GM21360 (cell line): ENCODE measurements at regions not wholly inside any gene's neighbourhood (a gene's known extent, or its start where the extent isn't known, plus 50 kb on each side); places are given as distances from the start of the nearest gene placed in this dataset.
"Not testable (repeated sequence)": the region's sequence is repeated elsewhere in the genome, so short reads cannot be mapped to it uniquely, and the experiment has no call there.

Experiments
- ATAC-seq: cut with Tn5 transposase; IDR thresholded peaks from one replicate; pipeline ENCODE4 v1.9.1; 2021; ENCODE audit warnings: mild to moderate bottlenecking, moderate library complexity; ENCODE audit not compliant: unreplicated experiment

- no peak for ATAC-seq
Observed at GRCh38 chr4:23038626-23039491, 346.1 kb downstream of the GBA3 start.

DNA sequence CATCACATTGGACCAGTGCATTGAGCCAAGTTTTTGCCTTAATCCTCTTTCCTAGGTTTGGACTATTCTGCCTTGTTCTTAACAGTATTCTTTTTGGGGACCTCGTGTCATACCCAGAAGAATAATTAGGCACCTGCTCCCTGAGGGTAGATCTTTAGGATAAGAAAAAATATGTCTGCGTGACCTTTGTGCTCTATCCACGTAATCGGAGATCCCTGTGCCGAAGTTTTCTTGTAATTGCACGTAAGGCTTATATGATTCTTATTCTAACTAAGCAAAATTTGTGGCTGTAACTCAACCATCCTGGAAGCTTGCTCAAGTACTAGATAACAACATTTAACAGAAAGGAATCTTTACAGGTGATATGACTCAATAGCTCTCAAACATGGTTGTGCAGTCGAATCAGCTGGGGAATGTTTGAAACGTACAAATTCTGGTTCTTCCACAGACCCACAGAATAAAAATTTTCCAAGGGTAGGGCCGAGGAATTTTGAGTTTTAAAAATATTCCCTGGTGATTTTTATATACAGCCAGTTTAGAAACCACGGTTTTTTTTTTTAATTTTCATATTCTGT lies 344.3 kb downstream of the GBA3 start:
- no peak for ATAC-seq

DNA sequence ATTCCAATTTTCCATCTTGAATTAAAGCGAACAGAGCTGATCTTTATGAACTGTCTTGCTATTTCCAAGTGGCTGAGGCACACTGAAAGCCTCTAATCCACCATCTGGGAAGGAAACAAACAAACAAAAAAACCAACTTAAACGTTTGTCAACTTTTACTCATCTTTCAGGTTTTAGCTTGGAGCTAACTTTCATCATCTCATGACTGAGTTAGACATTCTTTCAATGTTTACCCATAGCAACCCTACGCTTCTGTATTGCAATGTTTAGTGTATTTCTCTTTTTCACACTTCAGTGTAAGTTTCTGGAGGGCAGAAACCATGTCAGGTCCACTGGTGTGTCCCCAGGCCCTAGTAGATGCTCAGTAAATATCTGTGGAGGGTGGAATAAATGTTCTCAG lies 343.8 kb downstream of the GBA3 start:
- no peak for ATAC-seq

DNA sequence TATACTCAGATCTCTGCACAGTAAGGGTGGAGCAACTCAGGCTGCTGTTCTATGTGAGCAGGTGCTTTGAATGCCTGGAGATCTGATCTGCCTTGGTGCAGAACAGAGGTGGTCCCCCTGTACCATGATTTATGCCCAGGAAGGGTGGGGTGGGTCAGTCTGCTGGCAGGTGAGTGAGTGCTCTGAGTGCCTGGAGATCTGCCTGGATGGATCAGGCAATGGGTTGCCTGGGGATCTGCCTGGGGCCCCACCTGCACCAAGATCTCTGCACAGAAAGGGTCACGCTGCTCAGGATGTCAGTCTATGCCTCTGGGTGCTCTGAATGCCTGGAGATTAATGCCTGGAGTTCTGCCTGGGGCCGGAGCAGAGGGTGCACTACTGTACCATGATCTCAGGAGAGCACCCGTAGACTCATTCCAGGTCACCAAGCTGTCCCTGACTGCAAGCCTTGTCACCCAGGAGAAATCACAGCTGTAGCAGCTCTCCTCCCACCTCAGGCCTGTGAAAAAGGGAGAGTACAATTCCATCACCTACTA lies 342.9 kb downstream of the GBA3 start:
- ATAC-seq, result no peak

- ATAC-seq, result no peak
Observed at GRCh38 chr4:23034731-23035130, 342.0 kb downstream of the GBA3 start.

DNA sequence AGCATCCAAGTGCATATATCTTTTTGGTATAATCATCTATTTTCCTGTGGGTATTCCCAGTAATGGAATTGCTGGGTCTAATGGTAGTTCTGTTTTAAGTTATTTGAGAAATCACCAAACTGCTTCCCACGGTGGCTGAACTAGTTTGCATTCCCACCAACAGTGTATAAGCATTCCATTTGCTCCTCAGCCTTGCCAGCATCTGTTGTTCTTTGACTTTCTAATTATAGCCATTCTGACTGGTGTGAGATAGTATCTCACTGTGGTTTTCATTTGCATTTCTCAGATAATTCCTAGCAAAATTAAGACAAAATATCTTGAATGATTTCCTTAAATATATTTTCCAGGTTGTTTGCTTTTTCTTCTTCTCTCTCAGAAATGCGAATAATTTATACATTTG lies 341.1 kb downstream of the GBA3 start:
- no peak for ATAC-seq

DNA sequence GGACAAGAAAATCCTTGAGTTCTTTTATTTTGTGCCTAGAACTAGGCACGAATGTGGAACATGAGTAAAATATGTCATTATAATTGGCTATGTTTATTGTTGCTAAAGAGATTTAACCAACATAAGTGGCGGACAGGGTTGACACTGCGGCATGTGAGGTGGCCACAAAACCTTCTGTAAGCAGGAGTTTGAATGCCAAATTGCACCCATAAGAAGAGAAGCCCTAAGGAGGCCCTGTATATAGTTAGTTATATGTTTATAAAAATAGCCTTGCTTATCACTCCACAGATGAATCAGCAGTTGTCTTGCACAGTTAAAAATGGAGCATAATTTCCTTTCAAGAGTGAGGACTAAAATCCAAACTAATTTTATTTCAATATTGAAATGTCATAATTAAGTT lies 336.1 kb downstream of the GBA3 start:
- ATAC-seq, result no peak

- no peak for ATAC-seq
Observed at GRCh38 chr4:23023666-23024065, 330.9 kb downstream of the GBA3 start.

DNA sequence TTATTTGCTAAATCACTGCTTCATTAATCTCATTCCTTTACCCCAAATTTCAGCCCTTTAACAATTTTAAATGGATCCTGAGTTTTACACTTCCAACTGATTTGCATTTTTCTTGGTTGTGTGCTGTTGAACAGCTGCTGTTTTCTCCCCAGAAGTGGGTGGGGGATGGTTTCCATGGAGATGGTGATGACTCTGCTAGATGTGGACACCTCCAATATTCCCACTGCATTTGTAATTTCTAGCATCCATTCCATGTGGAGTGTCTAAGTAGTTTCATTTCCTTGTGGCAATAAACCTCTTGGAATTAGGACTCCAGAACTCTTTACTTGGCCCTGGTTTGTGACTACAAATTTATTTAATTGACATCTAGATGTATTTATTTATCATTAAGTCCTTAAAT lies 330.4 kb downstream of the GBA3 start:
- no peak for ATAC-seq

GRCh38 chr4:23022032-23022431 lies 329.3 kb downstream of the GBA3 start:
- no peak for ATAC-seq

DNA sequence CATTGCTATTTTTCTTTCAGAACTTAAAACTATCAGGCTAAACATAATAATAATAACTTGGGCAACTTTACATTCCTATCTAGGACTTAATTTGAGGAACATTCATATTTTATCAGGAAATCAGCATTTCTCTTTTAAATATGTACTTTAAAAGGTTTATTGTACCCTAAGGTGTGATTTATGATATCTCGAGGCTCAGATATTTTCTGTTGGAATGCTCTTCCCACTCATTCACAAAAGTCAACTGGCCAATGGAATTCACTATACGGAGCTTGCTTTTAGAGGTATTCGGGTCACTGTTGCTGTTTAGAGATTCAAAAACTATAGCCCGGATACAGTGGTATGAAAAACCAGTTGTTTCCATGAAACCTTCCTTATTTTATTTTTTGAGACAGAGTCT lies 328.3 kb downstream of the GBA3 start:
- no peak for ATAC-seq

DNA sequence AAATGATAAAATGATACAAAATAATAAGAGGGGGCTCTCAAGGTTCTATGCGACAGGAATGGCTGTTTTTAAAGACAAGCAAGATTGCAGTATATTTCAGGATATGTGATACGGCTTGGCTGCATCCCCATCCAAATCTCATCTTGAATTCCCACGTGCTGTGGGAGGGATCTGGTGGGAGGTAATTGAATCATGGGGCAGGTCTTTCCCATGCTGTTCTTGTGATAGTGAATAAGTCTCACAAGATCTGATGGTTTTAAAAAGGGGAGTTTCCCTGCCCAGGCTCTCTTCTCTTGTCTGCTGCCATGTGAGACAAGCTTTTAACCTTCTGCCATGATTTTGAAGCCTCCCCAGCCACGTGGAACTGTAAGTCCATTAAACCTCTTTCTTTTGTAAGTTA lies 327.7 kb downstream of the GBA3 start:
- ATAC-seq, result not testable (repeated sequence)

DNA sequence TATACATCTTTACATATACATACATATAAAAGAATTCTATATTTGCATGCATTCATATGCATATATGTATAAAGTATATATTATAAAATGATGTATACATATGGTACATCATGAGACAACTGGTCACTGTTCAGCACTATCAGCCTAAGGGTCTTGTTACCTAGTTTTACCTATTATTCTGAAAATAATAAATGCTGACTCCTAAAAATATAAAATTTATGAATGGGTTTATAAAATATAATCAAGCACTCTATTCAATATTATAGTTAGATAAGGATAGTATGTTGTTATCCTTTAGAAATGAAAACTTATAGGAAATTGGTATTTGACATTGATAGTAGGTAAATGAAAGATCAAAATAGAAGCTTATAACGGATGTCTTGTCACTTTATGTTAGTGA lies 324.2 kb downstream of the GBA3 start:
- no peak for ATAC-seq

GRCh38 chr4:23015821-23016220 lies 323.1 kb downstream of the GBA3 start:
- ATAC-seq, result no peak

DNA sequence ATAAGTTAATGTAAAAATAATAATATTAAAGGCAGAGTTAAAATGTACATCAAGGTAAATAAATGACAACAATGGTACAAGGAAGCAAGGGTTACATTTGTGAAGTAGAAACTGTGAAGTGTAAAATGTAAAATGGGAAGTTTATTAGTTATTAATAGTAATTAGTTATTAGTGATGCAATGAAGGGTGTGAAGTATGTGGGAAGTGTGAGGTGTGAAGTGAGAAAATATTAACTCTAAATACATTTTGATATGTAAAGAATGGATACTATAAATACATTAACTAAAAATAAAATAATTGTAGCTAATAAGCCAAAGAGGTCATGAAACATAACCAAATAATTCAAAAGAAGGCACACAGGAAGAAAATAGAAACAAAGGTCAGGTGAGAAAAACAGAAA lies 316.4 kb downstream of the GBA3 start:
- no peak for ATAC-seq

- no peak for ATAC-seq
Observed at GRCh38 chr4:23006756-23007155, 314.0 kb downstream of the GBA3 start.

GRCh38 chr4:23005691-23006090 lies 313.0 kb downstream of the GBA3 start:
- ATAC-seq, result no peak

GRCh38 chr4:23001478-23001877 lies 308.7 kb downstream of the GBA3 start:
- ATAC-seq, result no peak

DNA sequence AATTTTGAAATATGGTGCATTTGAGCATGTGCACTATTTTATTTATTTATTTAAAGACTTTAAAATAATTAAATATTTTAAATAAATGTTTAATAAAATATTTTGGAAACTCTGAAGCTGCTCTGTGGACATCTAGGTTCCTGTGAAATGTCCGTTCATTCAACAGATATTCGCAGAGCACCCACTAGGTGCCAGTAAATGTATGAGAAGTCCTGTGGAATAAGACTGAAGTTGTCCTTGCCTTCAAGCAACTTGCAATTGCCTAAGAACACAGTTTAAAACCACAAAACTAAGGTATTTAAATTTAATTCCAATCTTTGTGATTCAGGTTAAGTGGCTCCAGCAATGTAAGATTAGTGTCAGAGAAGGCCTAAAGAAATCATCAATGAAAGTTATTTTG lies 306.7 kb downstream of the GBA3 start:
- no peak for ATAC-seq

DNA sequence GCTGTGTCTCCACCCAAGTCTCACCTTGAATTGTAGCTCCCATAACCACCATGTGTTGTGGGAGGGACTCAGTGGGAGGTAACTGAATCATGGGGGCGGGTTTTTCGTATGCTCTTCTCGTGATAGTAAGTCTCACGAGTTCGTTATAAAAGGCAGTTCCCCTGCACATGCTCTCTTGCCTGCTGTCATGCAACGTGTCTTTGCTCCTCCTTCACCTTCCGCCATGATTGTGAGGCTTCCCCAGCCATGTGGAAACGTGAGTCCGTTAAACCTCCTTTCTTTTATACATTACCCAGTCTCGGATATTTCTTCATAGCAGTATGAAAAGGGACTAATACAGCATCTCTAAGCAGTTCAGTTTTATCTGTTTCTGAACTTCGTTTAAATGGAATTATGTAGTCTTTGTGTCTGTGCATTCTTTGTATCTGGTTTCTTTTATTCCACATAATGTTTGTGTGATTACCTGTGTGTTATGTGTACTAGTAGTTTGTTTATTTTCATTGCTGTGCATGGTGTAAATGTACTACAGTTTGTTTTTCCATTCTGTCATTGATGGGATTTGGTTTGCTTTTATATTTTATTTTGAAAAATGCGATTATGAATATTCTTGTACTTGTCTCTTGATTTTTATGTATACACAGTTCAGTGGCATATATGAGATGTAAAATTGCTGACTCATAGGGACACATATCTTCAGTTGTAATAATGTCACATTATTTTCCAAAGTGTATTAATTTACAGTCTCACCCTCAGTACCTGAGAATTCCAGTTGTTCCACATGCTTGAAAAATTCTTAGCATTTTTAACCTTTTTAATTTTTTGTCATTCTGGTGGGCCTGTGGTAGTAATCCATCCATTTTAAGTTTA lies 304.9 kb downstream of the GBA3 start:
- ATAC-seq, result no peak

GRCh38 chr4:22991576-22991975 lies 298.8 kb downstream of the GBA3 start:
- ATAC-seq, result no peak
